Adipocyte (in vitro differentiated cells): ENCODE measurements at regions not wholly inside any gene's neighbourhood (a gene's known extent, or its start where the extent isn't known, plus 50 kb on each side); places are given as distances from the start of the nearest gene placed in this dataset.
"Not testable (repeated sequence)": the region's sequence is repeated elsewhere in the genome, so short reads cannot be mapped to it uniquely, and the experiment has no call there.

Experiments used
- DNase-seq: peaks from one replicate; pipeline ENCODE4 v3.0.0-alpha.2; 2015; ENCODE audit warnings: low read depth
- H3K27me3 ChIP-seq: replicated peaks from 2 replicates; pipeline ENCODE4 v1.7.0; 2013; ENCODE audit warnings: mild to moderate bottlenecking, low read length, moderate library complexity; ENCODE audit not compliant: control insufficient read depth, insufficient read depth
- H3K36me3 ChIP-seq: 2 replicates; pipeline ENCODE4 v1.7.0; 2013; ENCODE audit warnings: low read length, mild to moderate bottlenecking, moderate library complexity; ENCODE audit not compliant: control insufficient read depth, insufficient read depth, severe bottlenecking
- H3K4me1 ChIP-seq: 2 replicates; pipeline ENCODE4 v1.7.0; 2013; ENCODE audit warnings: mild to moderate bottlenecking, low read length, moderate library complexity; ENCODE audit not compliant: control insufficient read depth, insufficient read depth
- H3K4me3 ChIP-seq: 2 replicates; pipeline ENCODE4 v1.7.0; 2013; ENCODE audit warnings: mild to moderate bottlenecking, low read length, moderate library complexity
- H3K9ac ChIP-seq: 2 replicates; pipeline ENCODE4 v1.7.0; 2013; ENCODE audit warnings: mild to moderate bottlenecking, low read length, moderate library complexity
- H3K9me3 ChIP-seq: 2 replicates; pipeline ENCODE4 v1.7.0; 2013; ENCODE audit warnings: mild to moderate bottlenecking, low read length, moderate library complexity; ENCODE audit not compliant: control insufficient read depth

- Histone ChIP-seq H3K36me3 (no peaks in the 10 kb centered on the region), H3K9me3 (no peaks in the 10 kb centered on the region)
- DNase-seq, result peak; percentile 31
Observed at GRCh38 chr12:65721541-65722190, 102.6 kb upstream of the HMGA2 start.

GRCh38 chr12:65725376-65725775 is 98.9 kb upstream of the HMGA2 start:
- Histone ChIP-seq H3K9ac (no peak overlapping the region), H3K4me1 (peaks cover 20% of the 10 kb centered on the region), H3K9me3 (no peaks in the 10 kb centered on the region), H3K36me3 (no peaks in the 10 kb centered on the region), H3K4me3 (no peak overlapping the region), H3K27me3 (peaks cover 21% of the 10 kb centered on the region)
- peak; percentile 34 for DNase-seq

More at GRCh38 chr12:65721541-65722190, 102.6 kb upstream of the HMGA2 start:
- no peaks in the 10 kb centered on the region for H3K27me3 ChIP-seq
- peaks cover 21% of the 10 kb centered on the region for H3K4me1 ChIP-seq
- no peak overlapping the region for H3K9ac ChIP-seq
- H3K4me3 ChIP-seq, result no peak overlapping the region

- Histone ChIP-seq H3K9ac (peak overlapping the region; percentile 37), H3K4me1 (peaks cover 6% of the 10 kb centered on the region), H3K36me3 (no peaks in the 10 kb centered on the region), H3K9me3 (no peaks in the 10 kb centered on the region), H3K27me3 (peaks cover 21% of the 10 kb centered on the region), H3K4me3 (peak overlapping the region; percentile 78)
- no peak for DNase-seq
Observed at GRCh38 chr12:65728455-65728847, 95.8 kb upstream of the HMGA2 start.

- H3K27me3 ChIP-seq, result peaks cover 21% of the 10 kb centered on the region
- peak overlapping the region; percentile 37 for H3K9ac ChIP-seq
- H3K9me3 ChIP-seq, result no peaks in the 10 kb centered on the region
- peak; percentile 55 for DNase-seq
- peaks cover 6% of the 10 kb centered on the region for H3K4me1 ChIP-seq
- H3K4me3 ChIP-seq, result peak overlapping the region; percentile 78
- H3K36me3 ChIP-seq, result no peaks in the 10 kb centered on the region
Observed at GRCh38 chr12:65728848-65729793, 95.2 kb upstream of the HMGA2 start.

GRCh38 chr12:65731771-65732170 is 92.5 kb upstream of the HMGA2 start:
- no peak for DNase-seq

GRCh38 chr12:65733643-65734042 is 90.6 kb upstream of the HMGA2 start:
- not testable (repeated sequence) for H3K4me1 ChIP-seq, H3K4me3 ChIP-seq, H3K9me3 ChIP-seq, DNase-seq, H3K9ac ChIP-seq, H3K36me3 ChIP-seq
- peaks cover 11% of the 10 kb centered on the region for H3K27me3 ChIP-seq

More at GRCh38 chr12:65731771-65732170, 92.5 kb upstream of the HMGA2 start:
- no peak overlapping the region for H3K4me3 ChIP-seq
- H3K27me3 ChIP-seq, result peaks cover 21% of the 10 kb centered on the region
- no peak overlapping the region for H3K9ac ChIP-seq
- H3K4me1 ChIP-seq, result peaks cover 6% of the 10 kb centered on the region
- H3K36me3 ChIP-seq, result no peaks in the 10 kb centered on the region
- H3K9me3 ChIP-seq, result no peaks in the 10 kb centered on the region

- Histone ChIP-seq H3K36me3 (no peaks in the 10 kb centered on the region), H3K9ac (no peak overlapping the region), H3K4me1 (no peaks in the 10 kb centered on the region), H3K27me3 (peaks cover 6% of the 10 kb centered on the region), H3K9me3 (no peaks in the 10 kb centered on the region), H3K4me3 (no peak overlapping the region)
- no peak for DNase-seq
Observed at GRCh38 chr12:65734226-65734625, 90.1 kb upstream of the HMGA2 start.

GRCh38 chr12:65739606-65740005 is 84.7 kb upstream of the HMGA2 start:
- H3K4me3 ChIP-seq, result no peak overlapping the region
- no peak for DNase-seq
- peaks cover 10% of the 10 kb centered on the region for H3K4me1 ChIP-seq
- H3K27me3 ChIP-seq, result no peaks in the 10 kb centered on the region
- H3K9me3 ChIP-seq, result no peaks in the 10 kb centered on the region
- no peaks in the 10 kb centered on the region for H3K36me3 ChIP-seq
- H3K9ac ChIP-seq, result no peak overlapping the region

GRCh38 chr12:65740506-65740872 is 83.8 kb upstream of the HMGA2 start:
- H3K27me3 ChIP-seq, result no peaks in the 10 kb centered on the region
- peak overlapping the region; percentile 90 for H3K4me3 ChIP-seq
- peak; percentile 21 for DNase-seq
- H3K36me3 ChIP-seq, result no peaks in the 10 kb centered on the region
- no peaks in the 10 kb centered on the region for H3K9me3 ChIP-seq
- peak overlapping the region; percentile 73 for H3K9ac ChIP-seq
- H3K4me1 ChIP-seq, result peaks cover 10% of the 10 kb centered on the region

GRCh38 chr12:65740873-65741600 is 83.2 kb upstream of the HMGA2 start:
- H3K4me1 ChIP-seq, result peaks cover 10% of the 10 kb centered on the region
- H3K27me3 ChIP-seq, result no peaks in the 10 kb centered on the region
- peak overlapping the region; percentile 90 for H3K4me3 ChIP-seq
- DNase-seq, result peak; percentile 95
- peak overlapping the region; percentile 73 for H3K9ac ChIP-seq
- no peaks in the 10 kb centered on the region for H3K9me3 ChIP-seq
- H3K36me3 ChIP-seq, result no peaks in the 10 kb centered on the region

- Histone ChIP-seq H3K27me3 (no peaks in the 10 kb centered on the region), H3K4me1 (peaks cover 10% of the 10 kb centered on the region), H3K9me3 (no peaks in the 10 kb centered on the region), H3K4me3 (peak overlapping the region; percentile 89), H3K9ac (peak overlapping the region; percentile 56), H3K36me3 (no peaks in the 10 kb centered on the region)
- peak; percentile 76 for DNase-seq
Observed at GRCh38 chr12:65741656-65742017, 82.6 kb upstream of the HMGA2 start.
